Activated CD8-positive, alpha-beta T cell treated with anti-CD3 and anti-CD28 coated beads, Interleukin-2, amount 10 ng/mL, durations not matched to agents 7 days and 5 days (primary cell): ENCODE measurements at regions not wholly inside any gene's neighbourhood (a gene's known extent, or its start where the extent isn't known, plus 50 kb on each side); places are given as distances from the start of the nearest gene placed in this dataset.

Experiments
- ATAC-seq: fragments of 150-1000 bp; cut with Tn5 transposase; one replicate; pipeline ENCODE4 v1.10.0; 2021; ENCODE audit warnings: moderate library complexity
- CTCF ChIA-PET: fragments of 350-600 bp; sonication (Branson Sonifier 250); formaldehyde crosslinking; loops from one replicate; lab custom pipeline; 2021; ENCODE audit warnings: antibody characterized with exemption; lab: Charles Lee
- POLR2A ChIA-PET: fragments of 350-600 bp; sonication (Branson Sonifier 250); formaldehyde crosslinking; loops from one replicate; lab custom pipeline; 2021; ENCODE audit warnings: antibody characterized with exemption; lab: Charles Lee
- DNase-seq: peaks from one replicate; pipeline ENCODE4 v3.0.0-alpha.2; 2020
- H3K27ac Mint-ChIP-seq: one replicate; pipeline ENCODE4 v1.8.0; 2021; ENCODE audit warnings: mild to moderate bottlenecking, mixed read lengths
- H3K27me3 Mint-ChIP-seq: one replicate; pipeline ENCODE4 v1.8.0; 2021; ENCODE audit warnings: low read depth, mixed read lengths
- H3K36me3 Mint-ChIP-seq: one replicate; pipeline ENCODE4 v1.8.0; 2021; ENCODE audit warnings: low read depth, mixed read lengths
- H3K4me1 Mint-ChIP-seq: one replicate; pipeline ENCODE4 v1.8.0; 2021; ENCODE audit warnings: low read depth, mixed read lengths
- H3K4me3 Mint-ChIP-seq: one replicate; pipeline ENCODE4 v1.8.0; 2021; ENCODE audit warnings: mild to moderate bottlenecking, mixed read lengths
- H3K9me3 Mint-ChIP-seq: one replicate; pipeline ENCODE4 v1.8.0; 2022; ENCODE audit warnings: mixed read lengths; ENCODE audit not compliant: insufficient read depth

DNA sequence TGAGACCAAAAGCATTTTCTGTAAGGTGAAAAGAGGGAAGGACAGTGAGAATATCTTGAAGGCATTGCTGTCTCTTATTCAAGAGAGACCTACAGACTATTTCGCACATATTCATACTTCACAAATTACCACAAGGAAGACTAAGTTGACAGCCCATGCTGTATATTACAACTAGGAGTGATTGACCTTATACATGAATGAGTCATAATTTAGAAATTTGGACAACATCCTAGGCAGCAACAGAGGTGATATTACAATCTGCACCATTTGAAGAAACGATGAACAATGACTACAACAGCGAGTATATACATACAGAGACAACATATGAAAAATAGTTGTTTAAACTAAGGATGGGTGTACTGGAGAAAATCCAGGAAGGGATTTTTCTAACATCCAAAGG, 971.7 kb downstream of the CDH11 start:
- no peak overlapping the region for H3K4me3 Mint-ChIP-seq
- ChIA-PET POLR2A (no interaction called here), CTCF (no interaction called here)
- no peaks in the 10 kb centered on the region for H3K4me1 Mint-ChIP-seq
- H3K27me3 Mint-ChIP-seq, result no peaks in the 10 kb centered on the region
- DNase-seq (no peak), ATAC-seq (no peak)
- no peak overlapping the region for H3K27ac Mint-ChIP-seq
- no peaks in the 10 kb centered on the region for H3K36me3 Mint-ChIP-seq
- peaks cover 17% of the 10 kb centered on the region for H3K9me3 Mint-ChIP-seq

DNA sequence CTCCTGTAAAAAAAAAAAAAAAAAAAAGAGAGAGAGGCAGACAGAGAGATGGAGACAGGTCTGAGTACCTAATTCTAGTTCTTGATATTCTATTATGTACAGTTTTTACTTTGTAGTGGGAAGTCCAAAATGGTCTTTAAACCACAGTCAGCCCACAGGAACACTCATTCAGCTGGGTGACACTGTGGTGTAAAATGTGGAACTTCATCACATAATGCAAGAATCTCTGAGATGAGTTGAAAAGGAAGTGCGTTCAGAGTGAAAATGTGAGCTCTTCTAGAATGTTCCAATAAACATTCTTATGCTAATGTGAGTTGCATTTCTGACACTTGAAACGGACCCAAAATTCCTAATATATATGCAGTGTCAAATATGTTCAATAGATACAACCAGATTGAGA, 972.1 kb downstream of the CDH11 start:
- ATAC-seq (no peak), DNase-seq (no peak)
- Mint-ChIP-seq H3K27me3 (no peaks in the 10 kb centered on the region), H3K4me1 (no peaks in the 10 kb centered on the region), H3K9me3 (peaks cover 13% of the 10 kb centered on the region), H3K36me3 (no peaks in the 10 kb centered on the region), H3K4me3 (no peak overlapping the region), H3K27ac (no peak overlapping the region)
- ChIA-PET CTCF (no interaction called here), POLR2A (no interaction called here)

DNA sequence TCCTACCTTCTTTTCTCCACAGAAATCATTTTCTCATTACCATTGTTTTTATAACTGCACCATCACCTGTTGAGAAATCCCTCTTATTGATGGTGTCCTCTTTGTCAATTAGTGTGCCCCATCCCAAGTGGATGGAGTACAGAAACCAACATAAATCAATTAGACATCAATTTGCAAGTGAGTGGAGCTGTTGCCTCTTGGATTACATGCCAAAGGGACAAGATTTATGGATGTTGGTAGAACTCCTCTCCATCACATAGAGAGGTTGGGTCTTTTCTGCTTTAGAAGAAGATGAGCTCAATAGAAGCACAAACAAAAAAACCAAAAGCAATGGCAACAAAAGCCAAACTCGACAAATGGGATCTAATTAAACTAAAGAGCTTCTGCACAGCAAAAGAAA, 973.5 kb downstream of the CDH11 start:
- DNase-seq, result no peak
- no peak for ATAC-seq
- no peaks in the 10 kb centered on the region for H3K27me3 Mint-ChIP-seq
- peaks cover 13% of the 10 kb centered on the region for H3K9me3 Mint-ChIP-seq
- H3K36me3 Mint-ChIP-seq, result no peaks in the 10 kb centered on the region
- CTCF ChIA-PET, result no interaction called here
- H3K4me3 Mint-ChIP-seq, result no peak overlapping the region
- no peaks in the 10 kb centered on the region for H3K4me1 Mint-ChIP-seq
- POLR2A ChIA-PET, result no interaction called here
- H3K27ac Mint-ChIP-seq, result no peak overlapping the region

DNA sequence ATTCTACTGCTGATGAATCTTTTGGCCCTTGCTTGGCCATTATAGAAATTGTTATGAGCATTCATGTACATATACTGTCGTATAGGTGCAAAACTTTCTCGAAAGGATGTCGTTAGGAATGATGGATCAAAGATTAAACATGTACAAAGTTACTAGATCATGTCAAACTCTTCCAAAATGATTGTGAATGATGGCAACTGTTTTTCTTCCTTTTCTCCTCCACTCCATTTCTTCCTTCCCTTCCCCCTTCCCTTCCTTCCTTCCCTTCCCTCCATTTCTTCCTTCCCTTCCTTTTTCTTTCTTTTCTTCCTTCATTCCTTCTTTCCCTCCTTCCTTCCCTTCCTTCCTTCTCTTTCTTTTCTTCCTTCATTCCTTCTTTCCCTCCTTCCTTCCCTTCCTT, 973.9 kb downstream of the CDH11 start:
- no peak overlapping the region for H3K27ac Mint-ChIP-seq
- ChIA-PET CTCF (no interaction called here), POLR2A (no interaction called here)
- no peak overlapping the region for H3K4me3 Mint-ChIP-seq
- no peak for DNase-seq
- no peaks in the 10 kb centered on the region for H3K36me3 Mint-ChIP-seq
- H3K9me3 Mint-ChIP-seq, result peaks cover 12% of the 10 kb centered on the region
- no peaks in the 10 kb centered on the region for H3K27me3 Mint-ChIP-seq
- ATAC-seq, result no peak
- no peaks in the 10 kb centered on the region for H3K4me1 Mint-ChIP-seq

DNA sequence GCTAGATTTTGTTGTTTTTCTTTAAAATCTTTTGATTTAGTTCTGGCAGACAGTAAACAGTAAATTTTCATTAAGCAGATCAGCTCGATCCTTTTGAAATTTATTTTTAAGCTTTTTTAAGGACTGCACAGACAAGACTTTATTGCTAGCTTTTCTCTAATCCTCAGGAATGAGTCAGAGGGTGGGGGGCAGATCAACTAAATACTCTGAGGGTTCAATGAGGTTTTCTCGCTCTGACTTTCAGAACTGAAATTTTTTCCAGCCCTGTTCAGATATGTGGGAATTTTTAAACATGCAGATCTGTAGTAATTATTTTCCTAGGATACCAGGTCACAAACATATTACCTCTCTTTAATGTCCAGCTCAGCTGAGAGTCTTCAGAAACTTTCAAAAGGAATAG, 977.2 kb downstream of the CDH11 start:
- DNase-seq (no peak), ATAC-seq (no peak)
- H3K4me1 Mint-ChIP-seq, result no peaks in the 10 kb centered on the region
- no peaks in the 10 kb centered on the region for H3K27me3 Mint-ChIP-seq
- ChIA-PET CTCF (no interaction called here), POLR2A (no interaction called here)
- H3K27ac Mint-ChIP-seq, result no peak overlapping the region
- H3K4me3 Mint-ChIP-seq, result no peak overlapping the region
- H3K9me3 Mint-ChIP-seq, result peaks cover 8% of the 10 kb centered on the region
- H3K36me3 Mint-ChIP-seq, result no peaks in the 10 kb centered on the region

DNA sequence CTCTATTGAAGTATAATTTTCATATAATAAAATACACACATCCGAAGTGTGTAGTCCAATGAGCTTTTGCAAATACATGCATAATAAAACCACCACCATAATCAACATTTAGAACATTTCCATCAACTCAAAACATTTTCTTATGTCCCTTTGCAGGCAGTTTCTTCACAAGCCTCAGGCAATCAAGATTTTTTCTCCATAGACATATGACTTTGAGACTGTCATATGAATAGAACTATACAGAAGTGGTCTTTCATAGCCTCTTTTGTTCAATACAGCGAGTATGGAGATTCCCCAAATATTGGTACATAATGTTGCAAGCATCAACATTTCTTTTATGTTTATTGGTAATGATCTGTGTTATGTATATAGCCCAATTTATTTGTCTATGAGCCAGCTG, 983.2 kb downstream of the CDH11 start:
- POLR2A ChIA-PET, result no interaction called here
- Mint-ChIP-seq H3K27me3 (no peaks in the 10 kb centered on the region), H3K27ac (no peak overlapping the region), H3K36me3 (no peaks in the 10 kb centered on the region), H3K4me1 (no peaks in the 10 kb centered on the region), H3K9me3 (peaks cover 15% of the 10 kb centered on the region), H3K4me3 (no peak overlapping the region)
- CTCF ChIA-PET, result no interaction called here
- ATAC-seq (no peak), DNase-seq (no peak)

DNA sequence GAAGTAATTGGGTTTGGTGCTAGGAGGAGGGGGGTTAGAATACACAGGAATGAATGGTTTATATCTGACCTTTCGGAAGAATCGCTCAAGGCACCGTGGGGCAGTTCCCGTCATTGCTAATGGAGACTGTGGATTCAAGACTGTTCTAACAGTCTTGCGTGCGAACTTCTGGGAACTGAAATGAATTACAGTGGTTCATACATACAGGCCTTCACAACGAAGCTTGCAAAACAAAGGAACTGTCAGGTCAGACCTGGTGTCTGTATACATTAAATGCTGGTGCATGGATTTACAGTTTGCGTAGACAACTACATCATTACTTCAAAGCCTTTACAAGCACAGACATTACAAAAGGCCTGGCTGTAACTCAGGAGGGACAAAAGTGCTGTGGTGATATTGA, 983.9 kb downstream of the CDH11 start:
- no peak for DNase-seq
- Mint-ChIP-seq H3K4me3 (no peak overlapping the region), H3K4me1 (no peaks in the 10 kb centered on the region), H3K36me3 (no peaks in the 10 kb centered on the region), H3K9me3 (peaks cover 15% of the 10 kb centered on the region), H3K27ac (no peak overlapping the region), H3K27me3 (no peaks in the 10 kb centered on the region)
- POLR2A ChIA-PET, result no interaction called here
- CTCF ChIA-PET, result no interaction called here
- no peak for ATAC-seq

DNA sequence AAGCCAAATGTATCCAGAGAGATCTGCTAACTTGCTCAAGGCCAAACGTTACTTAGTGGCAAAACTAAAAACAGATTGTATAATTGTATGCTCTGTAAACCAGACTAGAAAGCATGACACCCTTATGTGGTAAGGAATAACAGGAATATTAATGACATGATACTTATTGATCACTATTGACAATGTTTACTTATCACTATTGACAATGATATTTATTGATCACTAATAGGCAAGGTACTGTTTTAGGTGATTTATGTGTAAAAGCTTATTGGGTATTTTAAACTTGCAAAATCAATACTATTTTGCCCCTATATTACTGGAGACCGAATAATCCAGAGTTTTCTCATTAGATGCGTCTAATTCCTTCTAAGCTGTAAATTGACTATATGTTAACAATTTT, 985.1 kb downstream of the CDH11 start:
- DNase-seq, result no peak
- no peak for ATAC-seq
- H3K27ac Mint-ChIP-seq, result no peak overlapping the region
- ChIA-PET CTCF (no interaction called here), POLR2A (no interaction called here)
- peaks cover 15% of the 10 kb centered on the region for H3K9me3 Mint-ChIP-seq
- H3K4me1 Mint-ChIP-seq, result no peaks in the 10 kb centered on the region
- no peak overlapping the region for H3K4me3 Mint-ChIP-seq
- no peaks in the 10 kb centered on the region for H3K27me3 Mint-ChIP-seq
- no peaks in the 10 kb centered on the region for H3K36me3 Mint-ChIP-seq

DNA sequence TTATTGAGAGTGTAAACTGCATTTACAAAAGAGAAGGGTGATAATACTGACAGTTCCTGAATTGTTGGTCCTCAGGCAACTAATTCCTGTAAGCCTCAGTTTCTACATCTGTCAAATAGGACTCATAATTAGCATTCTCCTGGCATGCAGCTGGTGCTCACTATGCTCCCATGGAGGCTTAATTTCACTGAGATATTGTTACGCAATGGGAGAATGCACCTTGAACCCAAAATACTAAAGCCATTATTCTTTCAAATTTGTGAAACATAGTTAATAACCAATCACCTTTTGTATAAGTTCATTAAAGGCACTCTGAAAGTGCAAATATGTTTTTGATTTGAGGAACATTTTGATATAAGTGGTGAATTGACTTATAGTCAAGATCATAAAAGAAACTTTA, 985.5 kb downstream of the CDH11 start:
- Mint-ChIP-seq H3K4me3 (no peak overlapping the region), H3K27me3 (no peaks in the 10 kb centered on the region), H3K27ac (no peak overlapping the region), H3K4me1 (no peaks in the 10 kb centered on the region), H3K36me3 (no peaks in the 10 kb centered on the region), H3K9me3 (peaks cover 15% of the 10 kb centered on the region)
- DNase-seq, result no peak
- ATAC-seq, result no peak
- CTCF ChIA-PET, result no interaction called here
- POLR2A ChIA-PET, result no interaction called here

DNA sequence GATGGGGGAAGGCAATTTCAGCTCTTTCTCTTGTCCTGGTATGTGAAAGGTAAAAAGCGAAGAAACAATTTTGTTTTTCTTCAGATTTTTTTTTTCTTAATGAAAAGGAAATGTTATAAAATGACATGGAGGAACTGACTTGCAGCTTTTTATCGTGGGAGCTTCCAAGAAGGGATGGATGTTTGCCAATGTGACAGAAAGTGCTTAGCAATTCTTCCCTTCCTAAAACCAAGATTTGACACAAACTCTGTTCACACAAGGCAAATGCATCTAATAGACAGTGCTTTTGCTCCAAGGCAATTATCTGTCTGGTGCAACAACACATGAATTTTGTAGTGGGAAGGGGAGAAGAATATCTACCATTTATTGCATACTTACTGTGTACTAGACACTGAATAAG, 988.5 kb downstream of the CDH11 start:
- Mint-ChIP-seq H3K4me3 (no peak overlapping the region), H3K4me1 (no peaks in the 10 kb centered on the region), H3K27me3 (no peaks in the 10 kb centered on the region), H3K9me3 (peaks cover 10% of the 10 kb centered on the region), H3K36me3 (no peaks in the 10 kb centered on the region), H3K27ac (no peak overlapping the region)
- ChIA-PET CTCF (no interaction called here), POLR2A (no interaction called here)
- ATAC-seq, result no peak
- no peak for DNase-seq

DNA sequence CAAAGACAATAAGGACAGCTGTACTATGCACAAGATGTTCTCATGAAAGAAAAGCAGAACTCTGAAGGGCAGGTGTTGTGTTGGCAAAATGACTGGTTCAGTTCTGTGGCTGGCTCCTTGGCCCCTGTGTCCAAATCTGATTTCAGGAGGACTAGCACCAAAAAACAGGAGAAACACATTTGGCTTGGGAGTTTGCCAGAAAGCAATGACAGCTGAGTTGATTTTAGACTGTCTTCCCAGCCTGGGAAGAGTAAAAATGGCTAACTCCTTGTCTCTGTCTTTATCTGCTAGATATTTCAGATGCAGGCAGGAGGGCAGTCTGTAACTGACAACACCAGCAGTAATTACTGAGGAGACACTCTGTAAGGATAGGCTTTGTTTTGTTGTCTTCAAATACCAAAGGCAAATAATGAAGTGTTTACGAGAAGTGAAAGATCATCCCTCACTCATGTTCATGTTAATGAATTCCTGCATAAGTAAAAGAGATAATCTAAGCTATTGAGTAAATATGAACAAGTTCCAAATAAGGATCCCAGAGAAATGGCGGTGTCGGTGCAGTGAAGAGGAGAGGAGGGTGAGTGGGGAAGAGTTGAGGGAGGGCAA, 989.0 kb downstream of the CDH11 start:
- ATAC-seq (no peak), DNase-seq (no peak)
- no peak overlapping the region for H3K27ac Mint-ChIP-seq
- no peaks in the 10 kb centered on the region for H3K4me1 Mint-ChIP-seq
- peaks cover 8% of the 10 kb centered on the region for H3K9me3 Mint-ChIP-seq
- no peak overlapping the region for H3K4me3 Mint-ChIP-seq
- no peaks in the 10 kb centered on the region for H3K27me3 Mint-ChIP-seq
- ChIA-PET POLR2A (no interaction called here), CTCF (no interaction called here)
- H3K36me3 Mint-ChIP-seq, result no peaks in the 10 kb centered on the region

DNA sequence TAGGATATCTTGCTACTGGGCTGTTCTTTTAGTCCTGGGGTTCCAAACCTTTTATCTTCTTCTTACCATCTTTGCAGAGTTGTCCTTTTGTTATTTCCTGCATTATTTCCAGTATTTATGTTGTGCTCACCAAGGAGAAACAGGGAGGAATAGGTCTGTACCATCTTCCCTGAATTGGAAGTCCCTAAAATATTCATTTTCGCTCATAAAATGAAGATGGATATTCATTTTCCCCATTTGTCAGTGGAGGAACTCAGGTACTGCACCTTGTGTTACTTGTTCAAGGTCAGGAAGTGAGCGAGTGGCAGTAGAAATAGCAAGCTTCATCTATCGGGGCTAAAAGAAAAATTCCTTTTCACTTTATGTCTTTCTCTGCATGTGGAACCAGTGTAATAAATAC, 989.7 kb downstream of the CDH11 start:
- Mint-ChIP-seq H3K9me3 (peaks cover 6% of the 10 kb centered on the region), H3K27me3 (no peaks in the 10 kb centered on the region), H3K36me3 (no peaks in the 10 kb centered on the region), H3K4me1 (no peaks in the 10 kb centered on the region), H3K4me3 (no peak overlapping the region), H3K27ac (no peak overlapping the region)
- POLR2A ChIA-PET, result no interaction called here
- CTCF ChIA-PET, result no interaction called here
- DNase-seq (no peak), ATAC-seq (no peak)

DNA sequence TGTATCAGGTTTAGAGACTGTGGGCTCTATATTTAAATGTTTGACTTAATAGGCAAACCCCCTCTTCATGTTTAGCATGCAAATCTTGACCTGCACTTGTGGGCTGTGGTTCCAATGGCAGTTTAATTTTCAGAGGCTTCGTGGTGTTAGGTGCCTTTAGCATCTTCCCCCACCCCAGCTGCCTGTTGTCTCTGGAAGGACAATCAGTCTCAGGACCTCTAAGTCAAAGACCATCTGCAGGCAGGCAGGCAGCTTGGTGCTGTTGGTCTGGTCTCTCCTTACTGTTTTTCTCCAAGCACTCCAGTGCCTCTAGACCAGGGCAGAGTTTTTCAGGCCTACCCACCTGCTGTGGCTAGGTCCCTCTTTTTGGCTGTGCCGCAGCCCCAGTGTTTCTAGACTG, 990.4 kb downstream of the CDH11 start:
- Mint-ChIP-seq H3K27me3 (no peaks in the 10 kb centered on the region), H3K9me3 (peaks cover 11% of the 10 kb centered on the region), H3K36me3 (no peaks in the 10 kb centered on the region), H3K27ac (no peak overlapping the region), H3K4me3 (no peak overlapping the region), H3K4me1 (no peaks in the 10 kb centered on the region)
- no peak for DNase-seq
- ChIA-PET POLR2A (no interaction called here), CTCF (no interaction called here)
- ATAC-seq, result no peak
